H1 (cell line): ENCODE measurements at regions not wholly inside any gene's neighbourhood (a gene's known extent, or its start where the extent isn't known, plus 50 kb on each side); places are given as distances from the start of the nearest gene placed in this dataset.

Experiments
- CTCF ChIA-PET: fragments of 300-600 bp; sonication (Branson Sonifier 250); formaldehyde crosslinking; loops from one replicate; lab custom pipeline; 2021; ENCODE audit not compliant: partially characterized antibody; lab: Charles Lee
- POLR2A ChIA-PET: fragments of 300-600 bp; sonication (Branson Sonifier 250); formaldehyde crosslinking; loops from one replicate; lab custom pipeline; 2021; ENCODE audit warnings: inconsistent platforms; ENCODE audit not compliant: partially characterized antibody; lab: Charles Lee
- DNase-seq, 2 experiments: peaks; one replicate each; pipeline versions ENCODE4 v3.0.0 to v3.0.0-alpha.2; 2010 to 2022; ENCODE audit warnings: low spot score in 2 of 2, low read depth in 1 of 2, mixed read lengths in 1 of 2
- FAIRE-seq: peaks from 2 replicates; lab custom pipeline; 2011; peaks lifted over from hg19 to GRCh38; lab: Jason Lieb, UNC
- H2AFZ ChIP-seq: 2 replicates; pipeline ENCODE4 v1.8.1; 2012; ENCODE audit warnings: low read length, inconsistent platforms
- H2AK5ac ChIP-seq: 2 replicates; pipeline ENCODE4 v1.6.1; 2013; ENCODE audit warnings: low read depth, low read length
- H2BK120ac ChIP-seq: replicated peaks from 2 replicates; pipeline ENCODE3; 2013; ENCODE audit warnings: low read depth, low read length, inconsistent platforms
- H2BK12ac ChIP-seq: 2 replicates; pipeline ENCODE4 v1.6.1; 2013; ENCODE audit warnings: low read depth, low read length
- H2BK15ac ChIP-seq: 2 replicates; pipeline ENCODE4 v1.6.1; 2013; ENCODE audit warnings: low read length
- H2BK20ac ChIP-seq: 2 replicates; pipeline ENCODE4 v1.6.1; 2013; ENCODE audit warnings: low read length
- H2BK5ac ChIP-seq: 2 replicates; pipeline ENCODE4 v1.6.1; 2013; ENCODE audit warnings: low read depth, low read length
- H3K14ac ChIP-seq: 2 replicates; pipeline ENCODE4 v1.6.1; 2013; ENCODE audit warnings: inconsistent platforms; ENCODE audit not compliant: insufficient read length
- H3K18ac ChIP-seq: 2 replicates; pipeline ENCODE4 v1.6.1; 2013; ENCODE audit warnings: low read length; ENCODE audit errors: extremely low read depth
- H3K23ac ChIP-seq: 2 replicates; pipeline ENCODE4 v1.6.1; 2013; ENCODE audit warnings: inconsistent platforms; ENCODE audit not compliant: insufficient read length
- H3K23me2 ChIP-seq: 2 replicates; pipeline ENCODE4 v1.6.1; 2013; ENCODE audit warnings: low read depth, low read length
- H3K27ac ChIP-seq: 2 replicates; pipeline ENCODE4 v1.6.1; 2011; ENCODE audit warnings: low read depth, low read length, inconsistent platforms
- H3K27me3 ChIP-seq, 4 experiments: replicated peaks in 1 of 4; 1 replicate in 1 of 4; 2 replicates in 3 of 4; pipeline versions ENCODE4 v1.6.1 to v1.8.1; 2011 to 2013; ENCODE audit warnings: low read length in 3 of 4, mild to moderate bottlenecking in 3 of 4, inconsistent platforms in 2 of 4, mixed read lengths in 2 of 4, moderate library complexity in 1 of 4; ENCODE audit not compliant: control insufficient read depth in 3 of 4, insufficient read depth in 3 of 4; ENCODE audit errors: extremely low read depth in 1 of 4
- H3K36me3 ChIP-seq, 4 experiments: 2 replicates each; pipeline versions ENCODE4 v1.6.1 to v1.8.1; 2011 to 2013; ENCODE audit warnings: mild to moderate bottlenecking in 4 of 4, low read length in 3 of 4, moderate library complexity in 2 of 4, control low read depth in 1 of 4, inconsistent platforms in 1 of 4; ENCODE audit not compliant: insufficient read depth in 4 of 4, control insufficient read depth in 2 of 4
- H3K4ac ChIP-seq: replicated peaks from 2 replicates; pipeline ENCODE3; 2013; ENCODE audit warnings: low read length, low read depth, mixed read lengths, inconsistent platforms; ENCODE audit not compliant: insufficient read length
- H3K4me1 ChIP-seq, 4 experiments: replicated peaks in 1 of 4; 1 replicate in 1 of 4; 2 replicates in 3 of 4; pipeline versions ENCODE4 v1.6.1 to v1.8.1; 2011 to 2013; ENCODE audit warnings: low read length in 3 of 4, inconsistent platforms in 2 of 4, mixed read lengths in 1 of 4; ENCODE audit not compliant: insufficient read depth in 4 of 4, control insufficient read depth in 3 of 4
- H3K4me2 ChIP-seq, 2 experiments: 2 replicates each; pipeline versions ENCODE4 v1.6.1 to v1.8.1; 2011 to 2013; ENCODE audit warnings: low read depth in 2 of 2, low read length in 2 of 2, control low read depth in 1 of 2, inconsistent platforms in 1 of 2, mild to moderate bottlenecking in 1 of 2; ENCODE audit not compliant: insufficient read depth in 1 of 2
- H3K4me3 ChIP-seq, 4 experiments: fragments of 200-600, 300-600 bp in 1 of 4; sonication (generic), shearing (Covaris generic), sonication (Bioruptor Twin) in 1 of 4; 2 replicates each; pipeline versions ENCODE4 v1.5.1 to v1.8.1; 2011 to 2016; ENCODE audit warnings: low read length in 4 of 4, low read depth in 3 of 4, control low read depth in 2 of 4, inconsistent platforms in 2 of 4, mild to moderate bottlenecking in 2 of 4, mixed read lengths in 1 of 4, moderate library complexity in 1 of 4; ENCODE audit not compliant: insufficient read depth in 2 of 4; ENCODE audit errors: extremely low read depth in 1 of 4
- H3K56ac ChIP-seq: replicated peaks from 2 replicates; pipeline ENCODE3; 2013; ENCODE audit warnings: low read depth, mild to moderate bottlenecking, mixed read lengths, low read length, inconsistent platforms; ENCODE audit not compliant: insufficient read length
- H3K79me1 ChIP-seq: 2 replicates; pipeline ENCODE4 v1.6.1; 2013; ENCODE audit warnings: low read depth, low read length, control low read depth
- H3K79me2 ChIP-seq, 2 experiments: 2 replicates each; pipeline versions ENCODE4 v1.6.1 to v1.8.1; 2012 to 2013; ENCODE audit warnings: low read length in 2 of 2, mild to moderate bottlenecking in 2 of 2, inconsistent platforms in 1 of 2; ENCODE audit not compliant: insufficient read depth in 2 of 2, control insufficient read depth in 1 of 2
- H3K9ac ChIP-seq, 4 experiments: replicated peaks in 1 of 4; 1 replicate in 1 of 4; 2 replicates in 3 of 4; pipeline versions ENCODE4 v1.6.1 to v1.8.1; 2011 to 2013; ENCODE audit warnings: low read depth in 3 of 4, low read length in 3 of 4, control low read depth in 2 of 4, mild to moderate bottlenecking in 2 of 4, moderate library complexity in 2 of 4, inconsistent platforms in 1 of 4; ENCODE audit errors: extremely low read depth in 1 of 4
- H3K9me3 ChIP-seq, 2 experiments: 2 replicates each; pipeline versions ENCODE4 v1.6.1 to v1.8.1; 2012 to 2013; ENCODE audit warnings: mild to moderate bottlenecking in 2 of 2, moderate library complexity in 2 of 2, control low read depth in 1 of 2, inconsistent platforms in 1 of 2, low read depth in 1 of 2, low read length in 1 of 2, mixed read lengths in 1 of 2; ENCODE audit not compliant: insufficient read depth in 2 of 2
- H4K20me1 ChIP-seq, 2 experiments: replicated peaks in 1 of 2; 2 replicates each; pipeline versions ENCODE3 to v1.8.1; 2011 to 2013; ENCODE audit warnings: inconsistent platforms in 2 of 2, low read length in 2 of 2, mild to moderate bottlenecking in 1 of 2; ENCODE audit not compliant: insufficient read depth in 2 of 2, control insufficient read depth in 1 of 2
- H4K5ac ChIP-seq: 2 replicates; pipeline ENCODE4 v1.6.1; 2013; ENCODE audit warnings: low read length, low read depth, mixed read lengths, inconsistent platforms; ENCODE audit not compliant: insufficient read length
- H4K8ac ChIP-seq: 2 replicates; pipeline ENCODE4 v1.8.0; 2013; ENCODE audit warnings: mild to moderate bottlenecking, moderate library complexity, low read length, inconsistent platforms; ENCODE audit not compliant: insufficient read depth; ENCODE audit errors: extremely low read depth
- H4K91ac ChIP-seq: replicated peaks from 2 replicates; pipeline ENCODE3; 2013; ENCODE audit warnings: low read length, mixed read lengths, inconsistent platforms; ENCODE audit not compliant: insufficient read length
- ASH2L ChIP-seq: fragments of 200-600, 300-600 bp; sonication (generic); IDR thresholded peaks from one replicate; pipeline ENCODE4 v1.7.1; 2017; ENCODE audit warnings: low read length
- CBX5 ChIP-seq: fragments of 300-800, 300-1000 bp; sonication (generic); IDR thresholded peaks from 2 replicates; pipeline ENCODE4 v1.7.1; 2016; ENCODE audit warnings: antibody characterized with exemption, low read length, low read depth
- MAFK ChIP-seq: IDR thresholded peaks from 2 replicates; pipeline ENCODE4 v1.6.1; 2012; ENCODE audit warnings: low read depth, mild to moderate bottlenecking, improper control_type of control experiment, low read length
- NANOG ChIP-seq: IDR thresholded peaks from 2 replicates; pipeline ENCODE4 v1.6.1; 2011; ENCODE audit warnings: low read length, low read depth, mild to moderate bottlenecking, inconsistent platforms; ENCODE audit not compliant: insufficient read depth, poor library complexity, severe bottlenecking
- SIN3A ChIP-seq, 2 experiments: IDR thresholded peaks in 1 of 2; conservative IDR thresholded peaks in 1 of 2; 2 replicates each; pipeline ENCODE4 v1.6.1; 2011 to 2012; ENCODE audit warnings: low read length in 2 of 2, improper control_type of control experiment in 1 of 2, low read depth in 1 of 2, mild to moderate bottlenecking in 1 of 2
- SIRT6 ChIP-seq: IDR thresholded peaks from one replicate; pipeline ENCODE4 v1.7.1; 2012; ENCODE audit warnings: low read length, inconsistent platforms
- TCF12 ChIP-seq: IDR thresholded peaks from 2 replicates; pipeline ENCODE4 v1.6.1; 2011; ENCODE audit warnings: low read depth, mild to moderate bottlenecking, low read length
- WGBS, 2 experiments: shearing (Covaris generic) in 1 of 2; methylation state at CpG; one replicate each; pipeline versions ENCODE4 v1.1.6 to v1.1.7; 2013 to 2015; ENCODE audit warnings: low lambda C conversion rate in 2 of 2, mixed read lengths in 2 of 2, inconsistent platforms in 1 of 2, low coverage in 1 of 2, missing lambda C conversion rate in 1 of 2; ENCODE audit not compliant: insufficient replicate concordance in 2 of 2, insufficient coverage in 1 of 2, insufficient read length in 1 of 2; ENCODE audit errors: extremely low coverage in 1 of 2, missing lambda C conversion rate in 1 of 2; 5-methylcytosine and 5-hydroxymethylcytosine counted together

DNA sequence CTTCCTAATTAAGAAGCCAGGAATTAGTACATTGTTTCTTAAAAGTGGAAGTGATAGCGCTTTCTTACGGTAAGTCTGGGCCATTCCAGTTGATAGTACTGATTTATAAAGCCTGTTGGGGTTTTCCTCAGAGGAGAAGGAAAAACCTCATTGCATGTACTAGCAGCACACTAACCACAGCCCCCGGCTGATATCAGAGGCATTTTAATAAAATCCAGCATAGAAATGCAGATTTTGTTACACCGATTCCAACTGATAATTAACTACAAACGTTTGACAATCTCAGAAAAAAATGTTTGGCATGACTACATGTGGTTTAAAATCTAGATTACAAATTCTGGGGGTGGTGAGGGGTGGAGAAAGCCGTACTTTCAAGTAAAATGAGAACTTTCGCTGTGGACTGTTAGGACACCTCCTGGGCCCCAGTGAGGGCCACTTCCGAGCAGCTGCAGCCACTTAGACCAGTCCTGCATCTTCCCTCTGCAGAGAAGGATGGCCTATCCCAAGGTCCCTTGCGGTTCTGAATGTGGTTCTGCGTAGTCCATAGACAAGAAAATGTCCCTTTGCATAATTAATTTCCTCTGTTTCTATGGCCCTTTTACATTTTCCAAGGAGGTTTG lies 374.4 kb downstream of the NUAK1 start:
- Histone ChIP-seq H2AFZ (peak overlapping the region; percentile 67; the same call in 1 of the 2 replicates), H3K9me3 (no peaks in the 10 kb centered on the region), H2BK12ac (no peak overlapping the region), H4K91ac (no peak overlapping the region), H3K27me3 (no peaks in the 10 kb centered on the region), H3K23me2 (no peaks in the 10 kb centered on the region), H2AK5ac (no peak overlapping the region), H3K18ac (no peak overlapping the region), H2BK15ac (no peak overlapping the region), H3K27ac (no peak overlapping the region), H2BK20ac (no peak overlapping the region), H4K20me1 (no peaks in the 10 kb centered on the region), H4K8ac (no peak overlapping the region), H3K14ac (no peak overlapping the region), H3K4me3 (no peak overlapping the region), H3K23ac (no peak overlapping the region), H2BK120ac (no peak overlapping the region), H3K36me3 (no peaks in the 10 kb centered on the region), H2BK5ac (no peak overlapping the region), H3K79me1 (no peaks in the 10 kb centered on the region), H3K4me1 (no peaks in the 10 kb centered on the region), H3K9ac (no peak overlapping the region), H3K4ac (no peak overlapping the region), H4K5ac (no peak overlapping the region), H3K56ac (no peak overlapping the region)
- POLR2A ChIA-PET, result no interaction called here
- FAIRE-seq, result no peak
- CTCF ChIA-PET, result interaction anchor here (0.6 kb wide), 2 partner anchors 22 to 283 kb away, joined by 3 read pairs; no protein-coding TSS in a partner anchor
- no peak for TF ChIP-seq TCF12
- no peak for TF ChIP-seq CBX5
- no peak for TF ChIP-seq SIN3A (conservative IDR thresholded peaks at IDR 0.05 in 1 of 2, IDR thresholded peaks at IDR 0.05 in 1 of 2; ENCODE audit: low read depth in 1 of 2, low read length in 2 of 2)
- TF ChIP-seq SIRT6, result no peak
- no peak for TF ChIP-seq ASH2L
- no peak for TF ChIP-seq NANOG
- TF ChIP-seq MAFK, result no peak
- TF ChIP-seq, all 59 proteins: peak for 0
- H3K79me2 ChIP-seq, result no peaks in the 10 kb centered on the region
- DNase-seq, result no peak
- WGBS, 2 experiments, result 79% methylated on average over 10 of the region's 10 CpGs; no CpG with 5 or more reads in 1 of the 2 experiments
- H3K4me2 ChIP-seq, result no peak overlapping the region
